Stimulated activated effector memory CD8-positive, alpha-beta T cell treated with anti-CD3 and anti-CD28 coated beads, Interleukin-12 subunit alpha, Interleukin-12 subunit beta, amount 100 ng/mL, for 72 hours (primary cell): ENCODE measurements at regions not wholly inside any gene's neighbourhood (a gene's known extent, or its start where the extent isn't known, plus 50 kb on each side); places are given as distances from the start of the nearest gene placed in this dataset.

ENCODE experiments used
- ATAC-seq: fragments of 150-1000 bp; cut with Tn5 transposase; 2 replicates; pipeline ENCODE4 v1.10.0; 2021
- DNase-seq, 2 donors: peaks; one replicate each; pipeline ENCODE4 v3.0.0; 2021 to 2022; ENCODE audit warnings: low spot score in 2 of 2
- H3K27ac Mint-ChIP-seq: one replicate; pipeline ENCODE4 v1.8.0; 2022; ENCODE audit warnings: mild to moderate bottlenecking, mixed read lengths
- H3K36me3 Mint-ChIP-seq: one replicate; pipeline ENCODE4 v1.8.0; 2022; ENCODE audit warnings: mild to moderate bottlenecking, mixed read lengths
- H3K4me1 Mint-ChIP-seq: one replicate; pipeline ENCODE4 v1.8.0; 2022; ENCODE audit warnings: mixed read lengths
- H3K4me3 Mint-ChIP-seq: one replicate; pipeline ENCODE4 v1.8.0; 2022; ENCODE audit warnings: mild to moderate bottlenecking, mixed read lengths
- H3K9me3 Mint-ChIP-seq: one replicate; pipeline ENCODE4 v1.8.0; 2022; ENCODE audit warnings: mixed read lengths

GRCh38 chr3:41092844-41093243 is 106.5 kb upstream of the CTNNB1 start:
- H3K4me3 Mint-ChIP-seq: no peak overlapping the region
- no peaks in the 10 kb centered on the region for H3K4me1 Mint-ChIP-seq
- H3K27ac Mint-ChIP-seq: no peak overlapping the region
- H3K9me3 Mint-ChIP-seq: no peaks in the 10 kb centered on the region
- H3K36me3 Mint-ChIP-seq: no peaks in the 10 kb centered on the region
- ATAC-seq: no peak
- no peak for DNase-seq

GRCh38 chr3:41093476-41093875 is 105.8 kb upstream of the CTNNB1 start:
- ATAC-seq: no peak
- H3K9me3 Mint-ChIP-seq: no peaks in the 10 kb centered on the region
- no peak for DNase-seq
- no peaks in the 10 kb centered on the region for H3K4me1 Mint-ChIP-seq
- H3K4me3 Mint-ChIP-seq: no peak overlapping the region
- H3K27ac Mint-ChIP-seq: no peak overlapping the region
- H3K36me3 Mint-ChIP-seq: no peaks in the 10 kb centered on the region

DNA sequence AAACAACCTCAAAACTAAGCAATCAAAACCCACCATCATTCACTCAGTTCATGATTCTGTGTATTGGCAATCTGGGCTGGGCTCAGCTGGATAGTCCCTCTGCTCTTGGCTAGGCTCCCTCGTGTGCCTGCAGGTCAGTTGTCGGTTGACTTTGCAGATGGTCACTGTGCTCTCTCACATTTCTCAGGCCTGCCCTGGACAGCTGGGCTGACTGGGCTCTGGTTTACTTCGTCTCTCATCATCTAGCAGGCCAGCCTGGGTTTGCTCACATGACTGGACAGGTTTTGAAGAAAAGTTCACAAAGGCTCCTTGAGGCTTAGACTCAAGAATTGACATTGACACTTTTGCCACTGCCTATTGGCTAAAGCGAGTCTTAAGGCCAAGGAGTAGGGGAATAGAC is 105.0 kb upstream of the CTNNB1 start:
- Mint-ChIP-seq H3K36me3 (no peaks in the 10 kb centered on the region), H3K4me1 (no peaks in the 10 kb centered on the region), H3K4me3 (no peak overlapping the region), H3K9me3 (no peaks in the 10 kb centered on the region), H3K27ac (no peak overlapping the region)
- DNase-seq (no peak), ATAC-seq (no peak)

GRCh38 chr3:41095702-41096101 is 103.6 kb upstream of the CTNNB1 start:
- DNase-seq (no peak), ATAC-seq (no peak)
- Mint-ChIP-seq H3K36me3 (no peaks in the 10 kb centered on the region), H3K9me3 (no peaks in the 10 kb centered on the region), H3K4me1 (no peaks in the 10 kb centered on the region), H3K4me3 (no peak overlapping the region), H3K27ac (no peak overlapping the region)

- H3K27ac Mint-ChIP-seq: no peak overlapping the region
- no peaks in the 10 kb centered on the region for H3K36me3 Mint-ChIP-seq
- DNase-seq (no peak), ATAC-seq (no peak)
- no peak overlapping the region for H3K4me3 Mint-ChIP-seq
- H3K4me1 Mint-ChIP-seq: no peaks in the 10 kb centered on the region
- H3K9me3 Mint-ChIP-seq: no peaks in the 10 kb centered on the region
These were observed 101.3 kb upstream of the CTNNB1 start for GRCh38 chr3:41097896-41098496.

- ATAC-seq (no peak), DNase-seq (no peak)
- Mint-ChIP-seq H3K36me3 (no peaks in the 10 kb centered on the region), H3K9me3 (no peaks in the 10 kb centered on the region), H3K4me3 (no peak overlapping the region), H3K27ac (no peak overlapping the region), H3K4me1 (no peaks in the 10 kb centered on the region)
These were observed 98.1 kb upstream of the CTNNB1 start for GRCh38 chr3:41101231-41101630.

DNA sequence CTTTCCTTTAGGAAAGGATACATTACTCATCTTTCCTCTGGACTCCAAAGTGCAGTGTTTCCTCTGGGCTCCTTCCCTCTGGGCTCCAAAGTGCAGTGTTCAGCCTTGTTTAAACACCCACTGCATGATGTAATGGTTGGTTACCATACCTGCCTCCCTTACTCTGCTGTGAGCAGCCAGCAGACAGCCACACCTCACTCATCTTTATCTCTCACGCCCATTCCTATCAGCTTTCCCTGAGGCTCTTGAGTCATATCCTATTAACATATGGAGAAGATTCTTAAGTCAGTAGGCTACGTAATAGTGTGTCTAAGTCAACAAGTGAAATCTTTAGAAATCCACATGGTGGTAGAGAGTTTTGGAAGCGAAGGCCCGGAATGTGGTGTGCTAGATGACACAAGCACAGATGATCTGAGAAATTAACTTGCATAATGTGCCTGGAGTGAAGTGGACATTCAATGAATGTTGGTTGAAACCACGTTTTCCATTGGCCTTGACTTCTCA is 97.2 kb upstream of the CTNNB1 start:
- Mint-ChIP-seq H3K9me3 (no peaks in the 10 kb centered on the region), H3K36me3 (no peaks in the 10 kb centered on the region), H3K27ac (no peak overlapping the region), H3K4me3 (no peak overlapping the region), H3K4me1 (no peaks in the 10 kb centered on the region)
- DNase-seq (no peak), ATAC-seq (no peak)

DNA sequence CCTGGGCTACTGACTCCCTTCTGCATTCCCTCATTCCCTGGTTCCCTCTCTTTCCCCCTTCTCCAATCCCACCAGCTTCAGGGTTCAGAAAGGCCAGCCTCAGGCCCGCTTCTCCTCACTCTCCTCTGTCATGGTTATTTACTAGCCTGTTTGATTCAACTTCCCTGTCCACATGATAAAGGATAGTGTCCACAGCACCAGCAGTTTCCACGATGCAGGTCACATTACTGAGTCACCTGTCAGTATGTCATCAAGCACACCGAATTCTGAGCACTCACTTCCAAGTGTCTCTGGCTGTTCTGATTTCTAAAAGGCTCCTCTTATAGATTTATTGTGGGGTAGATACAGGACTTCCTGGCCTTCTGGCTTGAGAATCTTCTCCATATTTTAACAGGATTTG is 96.6 kb upstream of the CTNNB1 start:
- Mint-ChIP-seq H3K27ac (no peak overlapping the region), H3K4me1 (no peaks in the 10 kb centered on the region), H3K9me3 (no peaks in the 10 kb centered on the region), H3K36me3 (no peaks in the 10 kb centered on the region), H3K4me3 (no peak overlapping the region)
- ATAC-seq (no peak), DNase-seq (no peak)

- Mint-ChIP-seq H3K36me3 (no peaks in the 10 kb centered on the region), H3K27ac (no peak overlapping the region), H3K4me3 (no peak overlapping the region), H3K4me1 (no peaks in the 10 kb centered on the region), H3K9me3 (no peaks in the 10 kb centered on the region)
- ATAC-seq (no peak), DNase-seq (no peak)
These were observed 96.1 kb upstream of the CTNNB1 start for GRCh38 chr3:41103200-41103599.

GRCh38 chr3:41104147-41104546 is 95.2 kb upstream of the CTNNB1 start:
- H3K4me3 Mint-ChIP-seq: no peak overlapping the region
- peak overlapping the region; percentile 9 for H3K27ac Mint-ChIP-seq
- H3K9me3 Mint-ChIP-seq: no peaks in the 10 kb centered on the region
- no peaks in the 10 kb centered on the region for H3K4me1 Mint-ChIP-seq
- DNase-seq: no peak
- no peak for ATAC-seq
- no peaks in the 10 kb centered on the region for H3K36me3 Mint-ChIP-seq

DNA sequence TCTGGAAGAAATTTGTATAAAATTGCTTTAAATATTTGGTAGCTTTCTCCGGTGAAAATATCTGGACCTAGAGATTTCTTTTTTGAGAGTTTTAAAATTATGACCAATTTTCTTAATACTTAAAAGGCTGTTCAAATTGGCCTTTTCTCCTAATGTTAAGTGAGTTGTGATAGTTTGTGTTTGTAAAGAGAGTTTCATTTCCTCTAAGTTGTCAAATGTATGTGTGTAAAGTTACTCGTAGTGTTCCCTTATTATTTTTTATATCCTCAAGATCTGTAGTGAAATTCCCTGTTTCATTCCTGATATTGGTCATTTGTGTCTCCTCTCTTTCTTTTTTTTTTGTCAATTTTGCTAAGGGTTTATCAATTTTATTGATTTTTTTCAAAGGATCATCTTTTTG is 92.6 kb upstream of the CTNNB1 start:
- Mint-ChIP-seq H3K4me3 (no peak overlapping the region), H3K27ac (no peak overlapping the region), H3K9me3 (no peaks in the 10 kb centered on the region), H3K36me3 (no peaks in the 10 kb centered on the region), H3K4me1 (no peaks in the 10 kb centered on the region)
- DNase-seq (no peak), ATAC-seq (no peak)

- Mint-ChIP-seq H3K4me1 (no peaks in the 10 kb centered on the region), H3K9me3 (no peaks in the 10 kb centered on the region), H3K36me3 (no peaks in the 10 kb centered on the region), H3K27ac (no peak overlapping the region), H3K4me3 (no peak overlapping the region)
- no peak for DNase-seq
- ATAC-seq: no peak
These were observed 88.3 kb upstream of the CTNNB1 start for GRCh38 chr3:41111011-41111410.

- Mint-ChIP-seq H3K4me3 (no peak overlapping the region), H3K27ac (peak overlapping the region; percentile 50), H3K4me1 (peaks cover 12% of the 10 kb centered on the region), H3K36me3 (no peaks in the 10 kb centered on the region), H3K9me3 (no peaks in the 10 kb centered on the region)
- DNase-seq (no peak), ATAC-seq (no peak)
These were observed 86.8 kb upstream of the CTNNB1 start for GRCh38 chr3:41112466-41112865.

DNA sequence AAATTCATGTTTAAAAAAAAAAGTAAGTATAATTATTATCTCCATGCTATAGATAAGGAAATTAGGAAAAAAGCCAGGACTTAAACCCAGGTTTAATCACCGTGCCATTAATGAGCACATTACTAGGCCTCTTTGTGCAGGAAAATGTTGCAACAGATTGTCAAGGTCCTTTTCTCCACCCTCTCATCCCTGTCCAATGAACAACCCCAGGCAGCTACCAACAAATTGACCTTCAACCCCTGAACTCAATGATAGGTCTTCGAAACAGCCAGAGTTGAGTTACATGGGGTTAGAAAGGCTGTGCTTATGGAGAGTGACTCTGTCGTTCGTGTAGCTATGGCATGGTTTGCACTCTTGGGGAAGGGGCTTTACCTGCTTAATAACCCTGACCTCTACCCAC is 84.2 kb upstream of the CTNNB1 start:
- no peak for ATAC-seq
- H3K27ac Mint-ChIP-seq: no peak overlapping the region
- no peak for DNase-seq
- H3K4me3 Mint-ChIP-seq: no peak overlapping the region
- H3K36me3 Mint-ChIP-seq: no peaks in the 10 kb centered on the region
- peaks cover 26% of the 10 kb centered on the region for H3K4me1 Mint-ChIP-seq
- no peaks in the 10 kb centered on the region for H3K9me3 Mint-ChIP-seq

DNA sequence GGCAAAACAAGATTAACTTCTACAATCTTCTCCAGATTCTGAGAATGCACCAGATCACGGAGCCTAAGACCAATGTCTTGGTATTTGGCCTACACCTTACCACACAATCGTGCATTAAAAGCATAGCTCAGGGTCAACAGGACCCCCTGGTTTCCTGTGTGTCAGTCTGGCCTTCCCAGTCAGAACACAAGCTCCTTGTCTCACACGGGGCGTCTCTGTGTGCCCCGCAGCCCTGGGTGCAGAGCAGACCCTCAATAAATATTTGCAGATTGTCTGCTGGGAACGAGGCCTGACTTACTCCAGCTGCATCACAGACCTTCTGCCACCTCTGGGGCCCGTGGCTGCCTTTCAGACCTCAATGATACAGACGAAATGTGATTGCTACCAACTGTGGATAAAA is 82.5 kb upstream of the CTNNB1 start:
- Mint-ChIP-seq H3K9me3 (no peaks in the 10 kb centered on the region), H3K4me1 (peaks cover 26% of the 10 kb centered on the region), H3K27ac (peak overlapping the region; percentile 86), H3K4me3 (peak overlapping the region; percentile 48), H3K36me3 (no peaks in the 10 kb centered on the region)
- no peak for ATAC-seq
- DNase-seq: no peak

GRCh38 chr3:41117398-41117870 is 81.9 kb upstream of the CTNNB1 start:
- Mint-ChIP-seq H3K9me3 (no peaks in the 10 kb centered on the region), H3K4me3 (peak overlapping the region; percentile 48), H3K27ac (peak overlapping the region; percentile 86), H3K4me1 (peaks cover 26% of the 10 kb centered on the region), H3K36me3 (no peaks in the 10 kb centered on the region)
- DNase-seq (peak; percentile 68 to 89), ATAC-seq (peak; percentile 97)
